WTC11 (cell line): ENCODE measurements at regions not wholly inside any gene's neighbourhood (a gene's known extent, or its start where the extent isn't known, plus 50 kb on each side); places are given as distances from the start of the nearest gene placed in this dataset.

Source experiments
- ATAC-seq: fragments of 200-7000 bp; cut with Tn5 transposase; 2 replicates; pipeline ENCODE4 v1.10.0; 2021; ENCODE audit warnings: mild to moderate bottlenecking, moderate library complexity
- CTCF ChIA-PET: fragments of 300-600 bp; sonication (Branson Sonifier 250); formaldehyde crosslinking; loops from one replicate; lab custom pipeline; 2021; ENCODE audit warnings: antibody characterized with exemption; lab: Charles Lee
- POLR2A ChIA-PET: fragments of 350-600 bp; sonication (Branson Sonifier 250); formaldehyde crosslinking; loops from one replicate; lab custom pipeline; 2021; ENCODE audit warnings: antibody characterized with exemption; lab: Charles Lee
- DNase-seq: peaks from one replicate; pipeline ENCODE4 v3.0.0; 2021; ENCODE audit warnings: low spot score
- H3K27ac Mint-ChIP-seq: 2 replicates; pipeline ENCODE4 v1.8.0; 2021; ENCODE audit warnings: mixed read lengths
- H3K27me3 Mint-ChIP-seq: 2 replicates; pipeline ENCODE4 v1.8.0; 2021; ENCODE audit warnings: low read depth, mild to moderate bottlenecking, moderate library complexity, mixed read lengths
- H3K36me3 Mint-ChIP-seq: 2 replicates; pipeline ENCODE4 v1.8.0; 2021; ENCODE audit warnings: mixed read lengths
- H3K4me1 Mint-ChIP-seq: 2 replicates; pipeline ENCODE4 v1.8.0; 2022; ENCODE audit warnings: mixed read lengths
- H3K4me3 Mint-ChIP-seq: 2 replicates; pipeline ENCODE4 v1.8.0; 2021; ENCODE audit warnings: mild to moderate bottlenecking, moderate library complexity, mixed read lengths
- H3K9me3 Mint-ChIP-seq: 2 replicates; pipeline ENCODE4 v1.8.0; 2021; ENCODE audit warnings: mixed read lengths
- AR ChIP-seq: fragments of 250-450 bp; sonication (Bioruptor Pico); IDR thresholded peaks from 2 replicates; pipeline ENCODE4 v1.9.0; 2021; ENCODE audit warnings: mild to moderate bottlenecking
- ARID4B ChIP-seq: sonication (generic); formaldehyde crosslinking; IDR thresholded peaks from 2 replicates; pipeline ENCODE4 v1.8.0; 2023; ENCODE audit warnings: missing genetic modification reagents, mild to moderate bottlenecking, borderline replicate concordance
- CREM ChIP-seq: sonication (generic); formaldehyde crosslinking; IDR thresholded peaks from 2 replicates; pipeline ENCODE4 v1.8.1; 2022; ENCODE audit warnings: mild to moderate bottlenecking, missing genetic modification reagents, moderate library complexity
- CTCF ChIP-seq: fragments of 200-600 bp; IDR thresholded peaks from 2 replicates; pipeline ENCODE4 v1.8.0; 2022; ENCODE audit warnings: antibody characterized with exemption
- E2F1 ChIP-seq: sonication (generic); formaldehyde crosslinking; IDR thresholded peaks from 2 replicates; pipeline ENCODE4 v1.8.0; 2022; ENCODE audit warnings: mild to moderate bottlenecking, missing genetic modification reagents
- MYBL2 ChIP-seq: sonication (generic); formaldehyde crosslinking; IDR thresholded peaks from 2 replicates; pipeline ENCODE4 v1.8.1; 2023; ENCODE audit warnings: mild to moderate bottlenecking, moderate library complexity, missing genetic modification reagents
- OVOL2 ChIP-seq: fragments of 250-450 bp; sonication (Bioruptor Pico); IDR thresholded peaks from 2 replicates; pipeline ENCODE4 v1.9.0; 2021; ENCODE audit warnings: mild to moderate bottlenecking, borderline replicate concordance
- RELA ChIP-seq: sonication (generic); formaldehyde crosslinking; IDR thresholded peaks from 2 replicates; pipeline ENCODE4 v1.8.1; 2022; ENCODE audit warnings: missing genetic modification reagents, mild to moderate bottlenecking, borderline replicate concordance
- SMAD4 ChIP-seq: sonication (generic); formaldehyde crosslinking; IDR thresholded peaks from 2 replicates; pipeline ENCODE4 v1.8.0; 2022; ENCODE audit warnings: mild to moderate bottlenecking, missing genetic modification reagents
- ZNF121 ChIP-seq: sonication (generic); formaldehyde crosslinking; IDR thresholded peaks from 2 replicates; pipeline ENCODE4 v1.8.0; 2023; ENCODE audit warnings: missing genetic modification reagents
- ZNF263 ChIP-seq: sonication (generic); formaldehyde crosslinking; IDR thresholded peaks from 2 replicates; pipeline ENCODE4 v1.8.1; 2022; ENCODE audit warnings: low read depth, mild to moderate bottlenecking, moderate library complexity, missing genetic modification reagents
- ZNF396 ChIP-seq: fragments of 250-450 bp; sonication (Bioruptor Pico); IDR thresholded peaks from 2 replicates; pipeline ENCODE4 v1.8.0; 2021; ENCODE audit warnings: mild to moderate bottlenecking, moderate library complexity, borderline replicate concordance
- ZNF423 ChIP-seq: fragments of 250-450 bp; sonication (Bioruptor Pico); IDR thresholded peaks from 2 replicates; pipeline ENCODE4 v2.1.2; 2022; ENCODE audit warnings: mild to moderate bottlenecking, moderate library complexity
- ZSCAN18 ChIP-seq: fragments of 250-450 bp; sonication (Bioruptor Pico); IDR thresholded peaks from 2 replicates; pipeline ENCODE4 v2.1.2; 2022; ENCODE audit warnings: mild to moderate bottlenecking, moderate library complexity

- Mint-ChIP-seq H3K27me3 (no peaks in the 10 kb centered on the region), H3K4me1 (peaks cover 9% of the 10 kb centered on the region), H3K27ac (no peak overlapping the region), H3K4me3 (no peak overlapping the region), H3K9me3 (peaks cover 2% of the 10 kb centered on the region; the same call in 1 of the 2 replicates), H3K36me3 (no peaks in the 10 kb centered on the region)
- DNase-seq (no peak), ATAC-seq (no peak)
- ChIA-PET CTCF (no interaction called here), POLR2A (no interaction called here)
- TF ChIP-seq OVOL2 (CRISPR knock-in tag) (no peak), CREM (CRISPR knock-in tag) (no peak), SMAD4 (no peak), AR (CRISPR knock-in tag) (no peak), ZNF396 (CRISPR knock-in tag) (no peak)
Measured at GRCh38 chr18:40670668-40671375, 1284.2 kb upstream of the PIK3C3 start.

- DNase-seq (no peak), ATAC-seq (no peak)
- TF ChIP-seq MYBL2 (CRISPR knock-in tag) (no peak), ZNF263 (CRISPR knock-in tag) (no peak), ZNF423 (CRISPR knock-in tag) (no peak), CTCF (no peak), RELA (no peak), ARID4B (CRISPR knock-in tag) (no peak), ZNF121 (CRISPR knock-in tag) (no peak), E2F1 (CRISPR knock-in tag) (no peak), ZSCAN18 (CRISPR knock-in tag) (no peak)
- H3K4me1 Mint-ChIP-seq = no peaks in the 10 kb centered on the region
- H3K27me3 Mint-ChIP-seq = no peaks in the 10 kb centered on the region; the same call in 1 of the 2 replicates
- H3K4me3 Mint-ChIP-seq = no peak overlapping the region
- CTCF ChIA-PET = no interaction called here
- POLR2A ChIA-PET = no interaction called here
- H3K27ac Mint-ChIP-seq = no peak overlapping the region
- no peaks in the 10 kb centered on the region for H3K36me3 Mint-ChIP-seq
- peaks cover 4% of the 10 kb centered on the region; the same call in 1 of the 2 replicates for H3K9me3 Mint-ChIP-seq
Measured at GRCh38 chr18:40662898-40663437, 1292.1 kb upstream of the PIK3C3 start.
